ENCODE measurements at regions not wholly inside any gene's neighbourhood (a gene's known extent, or its start where the extent isn't known, plus 50 kb on each side); places are given as distances from the start of the nearest gene placed in this dataset.

DNA sequence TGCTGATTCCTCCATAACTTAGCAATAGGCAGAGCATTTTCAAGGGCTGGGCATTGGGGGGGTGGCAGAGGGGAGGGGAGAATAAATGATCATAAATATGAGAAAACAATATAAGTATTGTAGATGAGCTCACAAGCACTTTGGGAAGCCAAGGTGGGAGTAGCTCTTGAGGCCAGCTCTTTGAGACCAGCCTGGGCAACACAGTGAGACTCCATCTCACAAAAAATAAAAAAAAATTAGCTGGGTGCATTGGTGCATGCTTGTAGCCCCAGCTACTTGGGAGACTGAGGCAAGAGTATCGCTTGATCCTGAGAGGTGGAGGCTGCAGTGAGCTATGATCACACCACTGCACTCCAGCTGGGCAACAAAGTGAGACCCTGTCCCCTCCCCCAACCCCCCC lies 75.9 kb downstream of the MYCN start:
- H3K36me3 ChIP-seq (ENCODE audit: control insufficient read depth in 2 of 2, insufficient read depth in 1 of 2, low read length in 2 of 2) = no peaks in the 10 kb centered on the region
- no peaks in the 10 kb centered on the region for H3K4me1 ChIP-seq (ENCODE audit: control insufficient read depth, insufficient read depth, low read length)
- H3K4me3 ChIP-seq (ENCODE audit: low read depth, low read length) = no peak overlapping the region
- POLR2A ChIA-PET = no interaction called here
- CTCF ChIA-PET = interaction anchor here (0.6 to 0.8 kb wide), 2 partner anchors 15 to 220 kb away, joined by 3 read pairs; no protein-coding TSS in a partner anchor
- TF ChIP-seq IKZF3 (tag by site-specific recombination; IDR thresholded peaks at IDR 0.05) = no peak
- H3K9me3 ChIP-seq (ENCODE audit: control insufficient read depth, insufficient read depth, low read depth, low read length) = no peaks in the 10 kb centered on the region
- H3K27ac ChIP-seq (ENCODE audit: extremely low read depth, low read depth, low read length) = no peak overlapping the region

DNA sequence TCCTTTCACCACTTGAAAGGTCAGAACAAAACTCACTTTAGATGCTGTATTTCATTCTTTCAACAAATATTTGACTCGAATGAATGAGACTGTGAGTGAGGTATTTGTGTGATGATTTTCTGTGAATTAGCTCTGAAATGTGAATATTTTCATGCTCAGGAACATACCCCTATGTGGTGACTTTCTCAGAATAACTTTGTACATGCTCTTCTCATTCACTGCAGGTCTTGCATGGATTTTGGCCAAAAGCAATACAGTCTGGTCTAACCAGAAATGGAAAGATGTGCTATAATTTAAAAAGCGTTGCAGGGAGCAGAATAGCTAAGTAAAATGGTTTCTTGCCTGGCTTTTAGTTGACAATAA lies 75.5 kb downstream of the MYCN start:
- H3K27ac ChIP-seq (ENCODE audit: extremely low read depth, low read depth, low read length) = no peak overlapping the region
- TF ChIP-seq, protein P1, sequence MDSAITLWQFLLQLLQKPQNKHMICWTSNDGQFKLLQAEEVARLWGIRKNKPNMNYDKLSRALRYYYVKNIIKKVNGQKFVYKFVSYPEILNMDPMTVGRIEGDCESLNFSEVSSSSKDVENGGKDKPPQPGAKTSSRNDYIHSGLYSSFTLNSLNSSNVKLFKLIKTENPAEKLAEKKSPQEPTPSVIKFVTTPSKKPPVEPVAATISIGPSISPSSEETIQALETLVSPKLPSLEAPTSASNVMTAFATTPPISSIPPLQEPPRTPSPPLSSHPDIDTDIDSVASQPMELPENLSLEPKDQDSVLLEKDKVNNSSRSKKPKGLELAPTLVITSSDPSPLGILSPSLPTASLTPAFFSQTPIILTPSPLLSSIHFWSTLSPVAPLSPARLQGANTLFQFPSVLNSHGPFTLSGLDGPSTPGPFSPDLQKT (IDR thresholded peaks at IDR 0.05; ENCODE audit: borderline replicate concordance, low read depth, low read length) = no peak
- no peak for TF ChIP-seq ZNF335 (tag by site-specific recombination; conservative IDR thresholded peaks at IDR 0.05)
- TF ChIP-seq ZNF350 (tag by site-specific recombination; IDR thresholded peaks at IDR 0.05) = no peak
- TF ChIP-seq ZNF266 (tag by site-specific recombination; IDR thresholded peaks at IDR 0.05; ENCODE audit: low read depth) = no peak
- no peak for TF ChIP-seq KLF10 (tag by site-specific recombination; IDR thresholded peaks at IDR 0.05)
- TF ChIP-seq, protein P2, sequence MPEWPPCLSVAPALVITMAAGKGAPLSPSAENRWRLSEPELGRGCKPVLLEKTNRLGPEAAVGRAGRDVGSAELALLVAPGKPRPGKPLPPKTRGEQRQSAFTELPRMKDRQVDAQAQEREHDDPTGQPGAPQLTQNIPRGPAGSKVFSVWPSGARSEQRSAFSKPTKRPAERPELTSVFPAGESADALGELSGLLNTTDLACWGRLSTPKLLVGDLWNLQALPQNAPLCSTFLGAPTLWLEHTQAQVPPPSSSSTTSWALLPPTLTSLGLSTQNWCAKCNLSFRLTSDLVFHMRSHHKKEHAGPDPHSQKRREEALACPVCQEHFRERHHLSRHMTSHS (tag by site-specific recombination; IDR thresholded peaks at IDR 0.05) = no peak
- no peak for TF ChIP-seq ZNF114 (tag by site-specific recombination; IDR thresholded peaks at IDR 0.05)
- no peak for TF ChIP-seq TCF7L2 (IDR thresholded peaks at IDR 0.05; ENCODE audit: borderline replicate concordance, low read depth, low read length)
- TF ChIP-seq, protein P3, sequence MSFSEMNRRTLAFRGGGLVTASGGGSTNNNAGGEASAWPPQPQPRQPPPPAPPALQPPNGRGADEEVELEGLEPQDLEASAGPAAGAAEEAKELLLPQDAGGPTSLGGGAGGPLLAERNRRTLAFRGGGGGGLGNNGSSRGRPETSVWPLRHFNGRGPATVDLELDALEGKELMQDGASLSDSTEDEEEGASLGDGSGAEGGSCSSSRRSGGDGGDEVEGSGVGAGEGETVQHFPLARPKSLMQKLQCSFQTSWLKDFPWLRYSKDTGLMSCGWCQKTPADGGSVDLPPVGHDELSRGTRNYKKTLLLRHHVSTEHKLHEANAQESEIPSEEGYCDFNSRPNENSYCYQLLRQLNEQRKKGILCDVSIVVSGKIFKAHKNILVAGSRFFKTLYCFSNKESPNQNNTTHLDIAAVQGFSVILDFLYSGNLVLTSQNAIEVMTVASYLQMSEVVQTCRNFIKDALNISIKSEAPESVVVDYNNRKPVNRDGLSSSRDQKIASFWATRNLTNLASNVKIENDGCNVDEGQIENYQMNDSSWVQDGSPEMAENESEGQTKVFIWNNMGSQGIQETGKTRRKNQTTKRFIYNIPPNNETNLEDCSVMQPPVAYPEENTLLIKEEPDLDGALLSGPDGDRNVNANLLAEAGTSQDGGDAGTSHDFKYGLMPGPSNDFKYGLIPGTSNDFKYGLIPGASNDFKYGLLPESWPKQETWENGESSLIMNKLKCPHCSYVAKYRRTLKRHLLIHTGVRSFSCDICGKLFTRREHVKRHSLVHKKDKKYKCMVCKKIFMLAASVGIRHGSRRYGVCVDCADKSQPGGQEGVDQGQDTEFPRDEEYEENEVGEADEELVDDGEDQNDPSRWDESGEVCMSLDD (tag by site-specific recombination; IDR thresholded peaks at IDR 0.05) = no peak
- no peak for TF ChIP-seq ZNF837 (tag by site-specific recombination; IDR thresholded peaks at IDR 0.05)
- TF ChIP-seq, protein P4, sequence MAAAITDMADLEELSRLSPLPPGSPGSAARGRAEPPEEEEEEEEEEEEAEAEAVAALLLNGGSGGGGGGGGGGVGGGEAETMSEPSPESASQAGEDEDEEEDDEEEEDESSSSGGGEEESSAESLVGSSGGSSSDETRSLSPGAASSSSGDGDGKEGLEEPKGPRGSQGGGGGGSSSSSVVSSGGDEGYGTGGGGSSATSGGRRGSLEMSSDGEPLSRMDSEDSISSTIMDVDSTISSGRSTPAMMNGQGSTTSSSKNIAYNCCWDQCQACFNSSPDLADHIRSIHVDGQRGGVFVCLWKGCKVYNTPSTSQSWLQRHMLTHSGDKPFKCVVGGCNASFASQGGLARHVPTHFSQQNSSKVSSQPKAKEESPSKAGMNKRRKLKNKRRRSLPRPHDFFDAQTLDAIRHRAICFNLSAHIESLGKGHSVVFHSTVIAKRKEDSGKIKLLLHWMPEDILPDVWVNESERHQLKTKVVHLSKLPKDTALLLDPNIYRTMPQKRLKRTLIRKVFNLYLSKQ (tag by site-specific recombination; IDR thresholded peaks at IDR 0.05; ENCODE audit: borderline replicate concordance) = no peak
- TF ChIP-seq HOXA7 (CRISPR knock-in tag; IDR thresholded peaks at IDR 0.05; ENCODE audit: borderline replicate concordance) = no peak
- no peak for TF ChIP-seq ZNF530 (tag by site-specific recombination; IDR thresholded peaks at IDR 0.05; ENCODE audit: low read depth)
- TF ChIP-seq ZIC2 (tag by site-specific recombination; IDR thresholded peaks at IDR 0.05) = no peak
- TF ChIP-seq ZSCAN23 (tag by site-specific recombination; IDR thresholded peaks at IDR 0.05) = no peak
- ChIA-PET CTCF (interaction anchor here (0.6 kb wide), 1 partner anchor 220 kb away, joined by 3 read pairs; no protein-coding TSS in a partner anchor), POLR2A (no interaction called here)
- no peaks in the 10 kb centered on the region for H3K4me1 ChIP-seq (ENCODE audit: control insufficient read depth, insufficient read depth, low read length)
- H3K36me3 ChIP-seq (ENCODE audit: control insufficient read depth in 2 of 2, insufficient read depth in 1 of 2, low read length in 2 of 2) = no peaks in the 10 kb centered on the region
- no peaks in the 10 kb centered on the region for H3K9me3 ChIP-seq (ENCODE audit: control insufficient read depth, insufficient read depth, low read depth, low read length)
- H3K4me3 ChIP-seq (ENCODE audit: low read depth, low read length) = no peak overlapping the region
